GM19467 (cell line): ENCODE measurements at regions not wholly inside any gene's neighbourhood (a gene's known extent, or its start where the extent isn't known, plus 50 kb on each side); places are given as distances from the start of the nearest gene placed in this dataset.

Source experiments
- ATAC-seq: cut with Tn5 transposase; IDR thresholded peaks from one replicate; pipeline ENCODE4 v1.9.1; 2021; ENCODE audit warnings: mild to moderate bottlenecking, moderate library complexity; ENCODE audit not compliant: unreplicated experiment

GRCh38 chr4:56210397-56210796 lies 176.9 kb downstream of the AASDH start:
- ATAC-seq, result no peak

DNA sequence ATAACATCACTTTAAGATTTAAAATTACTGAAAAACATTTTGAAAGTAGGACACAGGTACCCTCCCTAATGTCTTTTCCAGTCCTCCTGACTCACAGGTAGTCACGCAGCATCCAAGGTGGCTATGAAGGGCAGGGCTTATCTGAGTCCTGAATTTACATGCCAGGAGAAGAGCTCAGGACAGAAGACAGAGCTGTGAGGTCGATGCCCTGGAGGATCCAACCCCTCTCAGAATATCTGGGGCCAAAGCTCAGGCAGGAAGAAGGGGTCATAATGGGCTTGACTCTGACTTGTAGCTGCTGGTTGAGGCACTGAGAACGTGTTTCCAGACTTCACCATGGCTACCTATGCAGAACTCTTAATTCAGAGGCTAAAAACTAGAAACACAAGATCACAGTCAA lies 177.5 kb downstream of the AASDH start:
- no peak for ATAC-seq

DNA sequence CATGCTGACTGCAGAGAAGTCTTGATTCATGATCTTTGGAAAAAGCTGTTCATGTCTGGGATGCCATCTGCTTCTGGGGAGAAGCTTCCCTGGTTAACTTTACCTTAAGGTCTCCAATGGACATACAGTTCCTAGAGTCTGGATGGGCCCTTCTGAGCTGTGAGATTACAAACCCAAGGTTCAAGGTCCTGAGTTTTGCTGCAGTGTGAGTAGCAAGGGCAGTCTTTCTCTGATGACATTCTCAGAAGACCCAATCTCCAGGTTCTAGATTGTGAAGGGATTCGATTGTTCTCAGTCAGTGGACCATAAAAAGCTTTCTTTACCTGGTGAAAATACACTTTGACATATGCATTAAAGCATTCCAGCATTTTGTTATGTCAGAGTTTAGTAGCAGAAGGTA lies 179.2 kb downstream of the AASDH start:
- ATAC-seq, result no peak

- ATAC-seq, result no peak
Observed at GRCh38 chr4:56206258-56206657, 181.0 kb downstream of the AASDH start.

DNA sequence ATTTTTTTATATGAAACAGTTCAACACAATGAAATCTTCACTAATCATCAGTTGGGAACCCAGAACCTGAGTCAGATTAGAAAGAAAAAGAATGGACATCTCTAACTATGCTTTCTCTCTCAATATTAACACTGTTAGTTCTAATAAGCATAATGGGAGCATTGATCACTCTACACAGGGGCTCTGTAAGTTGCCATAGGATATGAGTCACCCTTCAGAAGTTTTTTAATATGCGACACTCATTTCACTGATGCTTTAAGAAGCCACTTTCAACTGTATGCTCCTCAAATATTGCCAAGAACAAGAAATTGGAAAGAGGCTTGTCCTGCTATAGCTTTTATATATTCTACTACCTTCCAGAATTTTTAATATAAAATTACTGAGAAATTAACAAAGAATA lies 187.0 kb downstream of the AASDH start:
- no peak for ATAC-seq

GRCh38 chr4:56198265-56198664 lies 189.0 kb downstream of the AASDH start:
- no peak for ATAC-seq

- no peak for ATAC-seq
Observed at GRCh38 chr4:56197387-56197786, 189.9 kb downstream of the AASDH start.

GRCh38 chr4:56195025-56195424 lies 192.3 kb downstream of the AASDH start:
- no peak for ATAC-seq

DNA sequence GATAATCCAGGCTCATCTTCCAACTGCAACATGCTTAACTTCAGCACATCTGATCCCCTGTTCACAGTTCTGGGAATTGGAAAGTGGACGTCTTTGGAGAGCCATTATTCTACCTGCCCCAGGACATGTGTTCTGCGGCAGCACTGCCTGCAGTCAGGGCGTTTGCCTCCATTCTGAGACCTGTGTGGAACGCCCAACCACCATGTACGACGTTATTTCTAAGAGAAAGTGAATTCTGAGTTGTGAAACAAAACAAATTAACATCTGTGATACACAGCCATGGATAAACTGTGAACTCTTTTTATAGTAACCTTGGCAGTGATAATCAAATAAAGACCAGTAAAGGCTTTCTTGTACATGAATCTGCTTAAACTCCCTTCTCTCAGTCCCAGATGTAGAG lies 195.8 kb downstream of the AASDH start:
- ATAC-seq, result no peak

- no peak for ATAC-seq
Observed at GRCh38 chr4:56187688-56188087, 199.6 kb downstream of the AASDH start.

- ATAC-seq, result no peak
Observed at GRCh38 chr4:56186808-56187523, 200.3 kb downstream of the AASDH start.

DNA sequence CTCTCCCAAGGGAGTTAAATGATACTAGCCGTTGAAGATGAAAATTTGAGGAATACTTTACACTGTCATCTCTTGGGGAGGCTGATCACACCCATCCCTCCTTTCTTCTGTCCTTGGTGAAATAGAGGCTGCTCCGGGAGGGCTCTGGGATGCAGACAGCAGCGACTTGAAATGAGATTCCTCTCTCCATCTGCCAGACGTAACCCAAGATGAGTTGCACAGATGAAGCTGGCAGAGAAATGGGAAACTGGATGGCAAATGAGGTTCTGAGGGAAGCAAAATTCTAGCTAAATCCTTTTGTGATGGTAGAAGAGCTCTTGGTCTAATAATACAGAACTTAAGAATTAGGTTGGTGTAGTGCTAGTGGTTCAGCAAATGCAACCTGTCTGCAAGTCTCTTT lies 201.4 kb downstream of the AASDH start:
- no peak for ATAC-seq

- ATAC-seq, result no peak
Observed at GRCh38 chr4:56184214-56184613, 203.1 kb downstream of the AASDH start.

DNA sequence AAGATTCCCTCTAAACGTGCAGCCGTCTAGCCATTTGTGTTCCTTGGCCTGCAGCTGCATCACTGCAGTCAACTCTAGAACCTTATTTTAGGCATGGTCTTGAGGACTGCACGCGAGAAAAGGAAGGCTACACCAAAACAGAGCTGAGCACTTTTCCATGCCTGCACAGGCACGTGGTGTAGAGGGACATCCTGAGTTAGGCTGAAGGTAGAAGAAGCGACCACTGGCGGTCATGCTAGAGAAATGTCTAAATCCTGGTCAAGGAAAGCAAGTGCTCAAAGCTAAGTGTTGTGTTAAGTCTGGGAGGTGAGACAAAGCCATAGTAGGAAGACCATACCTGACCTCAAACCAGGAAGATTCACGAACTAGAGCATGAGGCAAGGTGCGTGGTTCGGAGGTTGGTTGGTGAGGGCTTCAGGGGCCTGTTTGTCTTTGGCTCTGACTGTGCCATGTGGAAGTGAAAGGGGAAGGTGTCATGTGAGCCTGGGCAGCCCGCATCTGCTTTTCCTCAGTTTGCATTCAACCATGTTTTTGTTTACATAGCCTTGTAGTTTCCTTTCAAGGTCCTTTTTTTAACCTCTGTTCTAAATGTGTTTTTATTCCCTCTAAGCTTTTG lies 203.8 kb downstream of the AASDH start:
- ATAC-seq, result peak; percentile 73

GRCh38 chr4:56182356-56182755 lies 204.9 kb downstream of the AASDH start:
- no peak for ATAC-seq

- ATAC-seq, result no peak
Observed at GRCh38 chr4:56181140-56181953, 205.9 kb downstream of the AASDH start.

GRCh38 chr4:56169061-56169460 lies 218.2 kb downstream of the AASDH start:
- no peak for ATAC-seq

- no peak for ATAC-seq
Observed at GRCh38 chr4:56164907-56165306, 216.2 kb downstream of the CEP135 start.

GRCh38 chr4:56160636-56161035 lies 211.9 kb downstream of the CEP135 start:
- no peak for ATAC-seq

DNA sequence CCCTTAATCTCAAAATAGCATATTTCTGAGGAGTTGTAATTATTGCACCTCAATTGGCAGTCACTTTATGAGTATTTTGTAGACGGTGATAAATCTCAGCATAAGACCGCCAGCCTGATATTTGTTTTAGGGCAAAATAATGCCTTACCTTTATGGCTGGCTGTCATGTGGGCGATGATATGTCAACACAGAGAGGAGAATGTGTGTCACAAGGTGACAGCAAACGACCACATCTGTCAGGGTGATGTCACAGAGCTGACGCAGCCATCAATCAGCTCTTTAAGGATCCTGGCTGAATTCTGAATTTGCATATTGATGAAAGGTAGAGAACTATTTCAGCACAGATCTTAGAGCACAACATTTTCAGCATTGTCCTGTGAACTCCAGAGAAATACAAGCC lies 209.7 kb downstream of the CEP135 start:
- no peak for ATAC-seq

DNA sequence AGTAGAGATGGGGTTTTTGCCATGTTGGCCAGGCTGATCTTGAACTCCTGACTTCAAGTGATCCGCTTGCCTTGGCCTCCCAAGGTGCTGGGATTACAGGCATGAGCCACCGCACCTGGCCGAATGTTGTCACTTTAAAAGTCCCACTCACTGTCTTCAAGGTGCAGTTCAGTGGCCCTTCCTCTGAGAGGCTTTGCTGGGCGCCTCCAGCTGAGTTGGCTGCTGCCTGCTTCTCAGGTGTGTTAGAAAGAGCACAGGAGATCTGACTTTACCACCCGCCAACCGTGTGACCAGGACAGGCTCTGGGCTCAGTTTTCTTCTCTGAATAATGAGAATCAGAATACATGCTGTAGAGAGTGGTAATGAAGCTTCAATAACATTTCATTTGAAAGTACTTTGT lies 207.4 kb downstream of the CEP135 start:
- no peak for ATAC-seq

DNA sequence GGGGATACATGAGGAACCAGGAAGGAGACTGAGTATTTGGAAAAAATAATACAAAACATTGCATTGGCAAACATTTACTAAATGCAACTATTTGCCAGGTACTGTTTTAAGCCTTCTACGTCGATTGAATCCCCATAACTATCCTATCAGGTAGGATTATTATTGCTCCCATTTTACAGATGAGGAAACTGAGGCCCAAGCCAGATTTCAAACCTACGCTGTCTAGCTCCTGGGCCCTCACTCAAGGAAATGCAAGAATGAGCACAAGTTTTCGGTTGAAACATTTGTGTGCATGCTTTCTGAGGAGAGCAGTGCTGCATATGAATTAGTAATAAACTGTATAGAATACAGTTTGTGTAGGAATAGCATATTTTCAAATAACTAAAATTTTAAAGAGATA lies 206.7 kb downstream of the CEP135 start:
- no peak for ATAC-seq
